ENCODE measurements at regions not wholly inside any gene's neighbourhood (a gene's known extent, or its start where the extent isn't known, plus 50 kb on each side); places are given as distances from the start of the nearest gene placed in this dataset.

- DNase-seq: no peak
Observed at GRCh38 chr14:42145766-42146165, 539.1 kb downstream of the LRFN5 start.

GRCh38 chr14:42143114-42143513, 536.4 kb downstream of the LRFN5 start:
- DNase-seq: no peak

GRCh38 chr14:42141328-42141727, 534.7 kb downstream of the LRFN5 start:
- DNase-seq: no peak

GRCh38 chr14:42140831-42141279, 534.2 kb downstream of the LRFN5 start:
- no peak for DNase-seq

- no peak for DNase-seq
Observed at GRCh38 chr14:42140001-42140400, 533.3 kb downstream of the LRFN5 start.

GRCh38 chr14:42138406-42138805, 531.7 kb downstream of the LRFN5 start:
- no peak for DNase-seq

- DNase-seq: no peak
Observed at GRCh38 chr14:42130815-42131214, 524.1 kb downstream of the LRFN5 start.

- no peak for DNase-seq
Observed at GRCh38 chr14:42123526-42123925, 516.9 kb downstream of the LRFN5 start.

GRCh38 chr14:42113358-42114069, 506.8 kb downstream of the LRFN5 start:
- no peak for DNase-seq

- no peak for DNase-seq
Observed at GRCh38 chr14:42112108-42112507, 505.4 kb downstream of the LRFN5 start.

GRCh38 chr14:42111355-42111754, 504.7 kb downstream of the LRFN5 start:
- DNase-seq: no peak

GRCh38 chr14:42110167-42110566, 503.5 kb downstream of the LRFN5 start:
- no peak for DNase-seq

GRCh38 chr14:42095155-42095554, 488.5 kb downstream of the LRFN5 start:
- no peak for DNase-seq

- DNase-seq: no peak
Observed at GRCh38 chr14:42090122-42090521, 483.4 kb downstream of the LRFN5 start.

- DNase-seq: no peak
Observed at GRCh38 chr14:42079911-42080310, 473.2 kb downstream of the LRFN5 start.

GRCh38 chr14:42078345-42078744, 471.7 kb downstream of the LRFN5 start:
- no peak for DNase-seq

GRCh38 chr14:42070031-42070430, 463.4 kb downstream of the LRFN5 start:
- no peak for DNase-seq

- DNase-seq: no peak
Observed at GRCh38 chr14:42057111-42057510, 450.4 kb downstream of the LRFN5 start.

GRCh38 chr14:42047421-42048055, 440.9 kb downstream of the LRFN5 start:
- no peak for DNase-seq

GRCh38 chr14:42045383-42045782, 438.7 kb downstream of the LRFN5 start:
- DNase-seq: no peak

- DNase-seq: no peak
Observed at GRCh38 chr14:42028607-42029006, 421.9 kb downstream of the LRFN5 start.

GRCh38 chr14:42027271-42027670, 420.6 kb downstream of the LRFN5 start:
- DNase-seq: no peak

GRCh38 chr14:42023452-42023851, 416.8 kb downstream of the LRFN5 start:
- DNase-seq: no peak
